ENCODE measurements at regions not wholly inside any gene's neighbourhood (a gene's known extent, or its start where the extent isn't known, plus 50 kb on each side); places are given as distances from the start of the nearest gene placed in this dataset.

GRCh38 chr21:14844001-14844400, 220.8 kb downstream of the NRIP1 start:
- TF ChIP-seq CTCF (IDR thresholded peaks at IDR 0.05) (no peak), EP300 (IDR thresholded peaks at IDR 0.05; ENCODE audit: low read depth) (no peak), POLR2A (IDR thresholded peaks at IDR 0.05) (no peak), POLR2AphosphoS5 (IDR thresholded peaks at IDR 0.05) (no peak)
